GM21619 (cell line): ENCODE measurements at regions not wholly inside any gene's neighbourhood (a gene's known extent, or its start where the extent isn't known, plus 50 kb on each side); places are given as distances from the start of the nearest gene placed in this dataset.
"Not testable (repeated sequence)": the region's sequence is repeated elsewhere in the genome, so short reads cannot be mapped to it uniquely, and the experiment has no call there.

ENCODE experiments used
- ATAC-seq: cut with Tn5 transposase; IDR thresholded peaks from one replicate; pipeline ENCODE4 v1.9.1; 2021; ENCODE audit not compliant: unreplicated experiment

- no peak for ATAC-seq
Observed at GRCh38 chr11:71154261-71154805, 98.0 kb downstream of the SHANK2 start.

GRCh38 chr11:71153005-71153390 is 99.4 kb downstream of the SHANK2 start:
- no peak for ATAC-seq

GRCh38 chr11:71152312-71153004 is 99.9 kb downstream of the SHANK2 start:
- not testable (repeated sequence) for ATAC-seq

GRCh38 chr11:71151561-71151960 is 100.8 kb downstream of the SHANK2 start:
- ATAC-seq: no peak

GRCh38 chr11:71150859-71151258 is 101.5 kb downstream of the SHANK2 start:
- ATAC-seq: no peak

GRCh38 chr11:71148716-71149115 is 103.7 kb downstream of the SHANK2 start:
- ATAC-seq: no peak

- ATAC-seq: no peak
Observed at GRCh38 chr11:71147331-71147730, 105.0 kb downstream of the SHANK2 start.

- no peak for ATAC-seq
Observed at GRCh38 chr11:71146846-71147245, 105.5 kb downstream of the SHANK2 start.

GRCh38 chr11:71145988-71146824 is 106.2 kb downstream of the SHANK2 start:
- ATAC-seq: no peak

GRCh38 chr11:71145368-71145767 is 107.0 kb downstream of the SHANK2 start:
- no peak for ATAC-seq

- no peak for ATAC-seq
Observed at GRCh38 chr11:71144736-71145135, 107.6 kb downstream of the SHANK2 start.

GRCh38 chr11:71144010-71144409 is 108.4 kb downstream of the SHANK2 start:
- no peak for ATAC-seq

GRCh38 chr11:71140206-71140919 is 112.0 kb downstream of the SHANK2 start:
- no peak for ATAC-seq

- no peak for ATAC-seq
Observed at GRCh38 chr11:71139516-71140205, 112.7 kb downstream of the SHANK2 start.

- ATAC-seq: no peak
Observed at GRCh38 chr11:71138737-71139425, 113.5 kb downstream of the SHANK2 start.

GRCh38 chr11:71137376-71137775 is 115.0 kb downstream of the SHANK2 start:
- ATAC-seq: no peak

- no peak for ATAC-seq
Observed at GRCh38 chr11:71136095-71136845, 116.1 kb downstream of the SHANK2 start.

- ATAC-seq: no peak
Observed at GRCh38 chr11:71135112-71135511, 117.3 kb downstream of the SHANK2 start.

- no peak for ATAC-seq
Observed at GRCh38 chr11:71133946-71134345, 118.4 kb downstream of the SHANK2 start.

GRCh38 chr11:71131861-71132260 is 120.5 kb downstream of the SHANK2 start:
- ATAC-seq: no peak
